HCEC 1CT (cell line): ENCODE measurements at regions not wholly inside any gene's neighbourhood (a gene's known extent, or its start where the extent isn't known, plus 50 kb on each side); places are given as distances from the start of the nearest gene placed in this dataset.
"Not testable (repeated sequence)": the region's sequence is repeated elsewhere in the genome, so short reads cannot be mapped to it uniquely, and the experiment has no call there.

Source experiments
- DNase-seq: peaks from one replicate; pipeline ENCODE4 v3.0.0-alpha.2; 2017

DNA sequence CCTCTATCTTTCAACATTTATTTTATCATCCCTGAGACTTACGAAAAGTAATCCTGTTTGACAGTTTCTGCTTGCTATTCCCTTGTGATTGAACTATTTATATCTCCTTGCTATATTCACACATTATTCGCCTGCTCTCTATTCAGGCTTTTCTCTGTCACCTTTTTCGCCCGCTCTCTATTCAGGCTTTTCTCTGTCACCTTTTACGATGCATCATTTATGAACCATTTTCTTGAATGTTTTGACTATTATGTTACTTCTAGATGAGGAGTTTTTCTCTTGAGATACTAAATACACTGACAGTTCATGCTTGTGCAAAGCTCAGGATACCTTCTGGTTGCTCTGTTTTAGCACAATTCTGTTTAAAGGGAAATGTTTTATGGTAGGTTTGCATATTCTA, 143.3 kb upstream of the VSTM2A start:
- DNase-seq = no peak

DNA sequence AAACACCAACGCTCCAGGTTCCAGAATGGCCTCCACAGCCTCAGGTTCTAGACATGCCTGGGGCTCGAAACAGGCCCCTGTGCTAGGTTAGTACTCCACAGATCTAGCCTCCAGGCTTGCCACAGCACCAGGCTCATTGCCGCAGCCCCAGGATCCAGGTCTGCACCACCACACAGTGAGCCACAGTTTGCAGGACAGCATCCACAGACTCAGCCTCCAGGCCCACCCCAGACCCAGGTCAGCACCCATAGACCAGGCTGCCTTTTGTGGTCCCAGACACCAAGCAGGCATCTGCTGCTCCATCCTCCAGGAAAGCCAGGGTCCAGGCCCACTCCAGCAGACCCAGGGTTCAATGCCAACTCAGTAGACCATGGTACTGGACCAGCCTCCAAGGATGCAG, 132.3 kb upstream of the VSTM2A start:
- no peak for DNase-seq

DNA sequence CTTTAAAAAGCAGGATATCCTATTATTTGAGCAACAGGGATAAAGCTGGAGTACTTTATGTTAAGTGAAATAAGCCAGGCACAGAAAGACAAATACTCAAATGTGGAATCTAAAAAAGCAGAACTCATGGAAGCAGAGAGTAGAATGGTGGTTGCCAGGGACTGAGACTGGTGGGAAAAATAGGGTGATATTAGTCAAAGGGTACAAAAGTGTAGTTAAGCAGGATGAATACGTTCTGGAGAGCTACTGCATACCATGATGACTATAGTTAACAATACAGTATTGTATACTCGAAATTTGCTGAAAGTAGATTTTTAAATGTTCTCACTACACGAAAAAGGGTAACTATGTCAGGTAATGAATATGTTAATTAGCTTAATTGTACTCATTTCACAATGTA, 125.5 kb upstream of the VSTM2A start:
- no peak for DNase-seq

DNA sequence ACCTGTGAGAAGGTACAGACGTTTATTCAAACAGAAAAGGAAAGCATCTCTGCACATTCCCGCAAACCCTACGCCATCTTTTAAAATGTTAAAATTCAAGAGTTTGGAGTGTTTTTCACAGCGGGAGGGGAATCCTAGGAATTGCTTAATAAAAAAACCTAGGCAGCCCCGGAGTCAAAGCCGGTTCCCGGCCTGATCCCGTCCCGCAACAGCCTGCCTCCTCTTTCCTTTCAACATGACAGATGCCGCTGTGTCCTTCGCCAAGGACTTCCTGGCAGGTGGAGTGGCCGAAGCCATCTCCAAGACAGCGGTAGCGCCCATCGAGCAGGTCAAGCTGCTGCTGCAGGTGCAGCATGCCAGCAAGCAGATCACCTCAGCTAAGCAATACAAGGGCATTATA, 123.0 kb upstream of the VSTM2A start:
- DNase-seq = no peak

- DNase-seq = no peak
These were observed 115.8 kb upstream of the VSTM2A start for GRCh38 chr7:54426406-54426805.

DNA sequence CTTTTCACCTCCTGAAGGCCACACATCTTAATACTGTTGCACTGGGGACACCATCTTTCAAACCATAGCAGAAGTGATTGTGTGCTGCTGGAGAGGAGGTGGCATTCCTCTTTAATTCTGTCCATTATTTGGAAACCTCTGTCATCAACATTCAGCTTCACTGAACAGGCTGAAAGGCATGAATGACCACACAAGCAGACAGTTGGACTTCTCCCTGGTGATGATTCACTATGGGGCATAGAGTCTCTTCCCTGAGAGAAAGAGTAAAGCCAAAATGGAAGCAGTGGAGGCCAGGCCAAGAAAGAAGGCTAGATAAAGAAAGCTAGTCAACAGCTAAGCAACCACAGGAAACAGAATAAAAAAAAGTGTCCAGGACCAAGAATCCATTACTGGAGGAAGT, 113.1 kb upstream of the VSTM2A start:
- DNase-seq = no peak

DNA sequence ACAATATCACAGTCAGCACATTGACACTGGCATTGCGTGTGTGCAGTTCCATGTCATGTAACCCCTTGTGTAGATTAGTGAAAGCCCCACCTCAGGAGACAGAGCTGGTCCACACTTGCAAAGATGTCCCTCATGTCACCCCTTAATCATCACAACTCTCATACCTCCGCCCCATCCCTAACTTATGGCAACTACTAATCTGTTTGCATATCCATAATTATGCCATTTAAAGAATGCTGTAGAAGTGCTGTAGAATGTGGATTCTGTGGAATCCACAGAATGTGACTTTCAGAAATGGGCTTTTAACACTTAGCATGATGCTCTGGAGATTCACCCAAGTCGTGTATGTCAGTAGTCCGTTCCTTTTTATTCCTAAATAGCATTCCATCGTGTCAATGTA, 102.8 kb upstream of the VSTM2A start:
- no peak for DNase-seq

DNA sequence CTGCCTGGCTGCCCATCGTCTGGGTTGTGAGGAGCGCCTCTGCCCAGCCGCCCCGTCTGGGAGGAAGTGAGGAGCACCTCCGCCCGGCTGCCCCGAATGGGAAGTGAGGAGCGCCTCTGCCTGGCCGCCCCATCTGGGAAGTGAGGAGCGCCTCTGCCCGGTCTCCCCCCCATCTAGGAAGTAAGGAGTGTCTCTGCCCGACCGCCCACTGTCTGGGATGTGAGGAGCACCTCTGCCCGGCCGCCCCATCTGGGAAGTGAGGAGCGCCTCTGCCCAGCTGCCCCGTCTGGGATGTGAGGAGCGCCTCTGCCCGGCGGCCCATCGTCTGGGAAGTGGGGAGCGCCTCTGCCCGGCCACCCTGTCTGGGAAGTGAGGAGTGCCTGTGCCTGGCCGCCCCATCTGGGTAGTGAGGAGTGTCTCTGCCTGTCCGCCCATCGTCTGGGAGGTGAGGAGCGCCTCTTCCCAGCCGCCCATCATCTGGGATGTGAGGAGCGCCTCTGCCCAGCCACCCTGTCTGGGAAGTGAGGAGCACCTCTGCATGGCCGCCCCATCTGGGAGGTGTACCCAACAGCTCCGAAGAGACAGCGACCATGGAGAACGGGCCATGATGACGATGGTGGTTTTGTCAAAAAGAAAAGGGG, 98.0 kb upstream of the VSTM2A start:
- DNase-seq = not testable (repeated sequence)

- DNase-seq = not testable (repeated sequence)
These were observed 89.0 kb upstream of the VSTM2A start for GRCh38 chr7:54453168-54453567.

DNA sequence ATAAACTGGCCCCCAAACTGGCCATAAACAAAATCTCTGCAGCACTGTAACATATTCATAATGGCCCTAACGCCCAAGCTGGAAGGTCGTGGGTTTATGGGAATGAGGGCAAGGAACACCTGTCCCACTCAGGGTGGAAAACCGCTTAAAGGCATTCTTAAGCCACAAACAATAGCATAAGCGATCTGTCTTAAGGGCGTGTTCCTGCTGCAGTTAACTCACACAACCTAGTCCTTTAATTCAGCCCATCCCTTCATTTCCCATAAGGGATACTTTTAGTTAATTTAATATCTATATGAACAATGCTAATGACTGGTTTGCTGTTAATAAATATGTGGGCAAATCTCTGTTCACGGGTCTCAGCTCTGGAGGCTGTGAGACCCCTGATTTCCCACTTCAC, 87.5 kb upstream of the VSTM2A start:
- not testable (repeated sequence) for DNase-seq

DNA sequence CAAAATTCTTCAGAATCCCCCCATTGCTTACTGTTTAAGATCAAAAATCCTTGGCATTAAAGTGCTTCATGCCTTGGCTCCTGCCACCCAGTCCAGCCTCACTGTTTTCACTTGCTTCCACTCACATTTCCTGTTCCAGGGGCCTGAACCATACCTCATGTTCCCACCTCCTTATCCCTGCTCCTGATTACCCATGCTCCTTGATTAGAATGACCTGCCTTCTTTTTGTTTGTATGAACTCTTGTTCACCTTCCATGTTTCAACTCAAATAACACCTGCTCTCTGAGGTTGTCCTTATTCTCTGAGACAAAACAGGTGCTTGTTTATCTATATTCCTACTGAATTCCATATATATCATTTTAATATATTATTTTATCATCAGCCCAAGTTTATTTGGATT, 77.1 kb upstream of the VSTM2A start:
- DNase-seq = no peak

DNA sequence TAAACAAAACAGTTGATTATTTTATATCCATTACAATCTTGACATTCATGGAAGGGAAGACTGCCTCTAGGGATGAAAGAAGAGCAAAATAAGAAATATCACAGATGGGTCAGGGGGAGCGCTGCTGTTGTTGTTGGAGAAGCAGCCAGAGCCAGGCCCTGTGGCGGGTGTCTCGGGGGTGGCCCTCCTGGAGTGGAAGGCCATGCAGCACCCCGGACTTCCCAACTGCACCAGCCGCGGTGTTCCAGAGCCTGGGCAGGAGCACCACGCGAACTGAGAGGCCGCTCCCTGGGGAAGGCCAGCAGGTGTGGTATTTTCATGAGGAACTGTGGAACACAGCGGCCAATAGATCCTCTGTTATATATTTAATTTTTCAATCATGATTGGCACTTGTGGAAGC, 72.4 kb upstream of the VSTM2A start:
- DNase-seq = no peak

DNA sequence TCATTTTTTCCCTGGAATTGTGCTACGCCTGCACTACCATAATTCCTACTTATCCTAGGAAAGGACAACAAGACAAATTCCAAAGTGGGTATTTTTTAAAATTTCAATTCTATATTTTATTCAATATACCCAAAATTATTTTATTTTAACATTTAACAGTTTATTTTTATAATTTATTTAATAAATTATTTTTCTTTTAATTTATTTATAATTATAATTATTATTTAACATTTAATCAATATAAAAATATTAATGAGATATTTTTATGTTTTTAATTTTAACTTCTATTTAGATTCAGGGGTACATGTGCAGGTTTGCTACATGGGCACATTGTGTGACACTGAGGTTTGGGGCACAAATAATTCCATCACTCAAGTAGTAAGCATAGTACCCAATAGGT, 65.6 kb upstream of the VSTM2A start:
- no peak for DNase-seq

GRCh38 chr7:54477083-54477482, 65.1 kb upstream of the VSTM2A start:
- no peak for DNase-seq

- no peak for DNase-seq
These were observed 58.7 kb upstream of the VSTM2A start for GRCh38 chr7:54483523-54483922.

GRCh38 chr7:54485044-54485443, 57.1 kb upstream of the VSTM2A start:
- no peak for DNase-seq
